NCI-H2196 treated with DMSO at 0.1 percent for 48 hours (cell line): ENCODE measurements at regions not wholly inside any gene's neighbourhood (a gene's known extent, or its start where the extent isn't known, plus 50 kb on each side); places are given as distances from the start of the nearest gene placed in this dataset.

Experiments used
- DNase-seq: peaks from one replicate; lab custom pipeline; 2025; ENCODE audit not compliant: unreplicated experiment; lab: John Stamatoyannopoulos, UW

DNA sequence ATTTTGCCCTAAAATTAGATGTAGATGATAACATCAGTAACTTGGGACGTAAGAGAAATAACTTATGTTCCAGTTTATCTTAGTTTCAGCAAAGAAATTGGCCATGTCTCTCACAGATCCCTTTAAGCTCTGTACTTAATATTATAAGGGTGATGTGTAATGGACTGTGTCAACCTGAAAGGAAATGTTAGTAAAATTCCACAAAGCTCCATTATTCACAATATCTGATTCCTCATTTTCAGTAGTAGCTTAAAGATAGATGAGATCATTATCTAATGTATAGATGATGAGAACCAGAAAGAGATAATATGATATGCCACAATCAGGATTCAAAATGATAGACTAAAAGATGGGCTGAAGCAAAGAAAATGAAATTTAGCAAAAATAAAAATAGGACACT, 316.8 kb upstream of the CHRM2 start:
- DNase-seq, result no peak

DNA sequence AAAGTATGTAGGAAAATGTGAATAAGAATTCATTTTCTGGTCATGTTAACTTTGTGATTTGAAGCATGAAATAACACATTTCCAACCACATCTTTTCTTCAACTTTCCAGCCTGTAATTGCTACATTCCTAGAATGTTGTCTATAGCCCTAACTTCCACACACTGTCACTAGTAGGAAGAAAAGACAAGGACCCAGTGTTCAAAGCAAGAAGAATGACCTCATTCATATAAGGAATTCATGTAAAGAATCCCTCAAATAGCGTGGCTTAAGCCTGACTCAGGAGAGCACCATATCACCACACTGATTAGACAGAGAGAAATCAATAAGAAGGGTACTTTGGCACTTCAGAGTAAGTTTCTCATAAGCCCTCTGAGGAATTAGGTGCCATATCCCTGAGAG, 318.7 kb upstream of the CHRM2 start:
- no peak for DNase-seq

DNA sequence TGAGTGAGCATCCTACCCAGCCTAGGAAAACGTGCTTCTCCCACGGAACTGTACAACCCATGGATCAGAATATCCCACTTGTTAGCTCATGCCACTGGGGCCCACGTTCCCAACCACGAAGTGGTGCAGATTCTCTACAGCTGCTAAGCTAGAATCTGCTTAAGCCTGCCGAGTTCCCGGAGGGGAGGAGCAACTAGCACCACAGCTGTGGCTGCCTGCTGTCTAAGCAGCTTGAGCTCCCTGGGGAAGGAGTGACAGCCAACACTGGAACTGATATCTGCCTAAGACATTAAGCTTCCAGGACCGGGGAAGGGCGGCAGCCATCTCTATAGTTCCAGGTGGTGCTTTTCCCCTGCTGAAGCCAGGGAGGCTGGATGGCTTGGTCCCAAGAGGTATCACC, 334.7 kb upstream of the CHRM2 start:
- no peak for DNase-seq

DNA sequence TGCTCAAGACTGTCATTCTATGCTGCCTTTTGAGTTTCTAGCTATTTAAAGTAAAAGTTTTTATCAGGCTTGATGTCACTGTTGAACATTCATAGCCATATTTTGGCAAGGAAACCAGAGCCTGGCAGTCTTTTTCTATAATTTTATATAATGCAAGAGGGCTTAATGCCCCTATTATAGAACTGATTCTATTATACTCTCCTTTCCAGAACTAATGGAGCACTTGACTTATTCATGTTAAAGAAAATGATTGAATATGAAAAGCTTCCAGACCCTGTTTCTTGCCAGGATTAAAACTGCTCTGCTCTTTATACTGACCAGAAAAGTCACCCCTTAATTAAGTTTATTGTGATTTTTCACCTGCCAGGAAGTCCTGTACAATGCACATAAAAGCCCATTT, 337.6 kb upstream of the CHRM2 start:
- no peak for DNase-seq

DNA sequence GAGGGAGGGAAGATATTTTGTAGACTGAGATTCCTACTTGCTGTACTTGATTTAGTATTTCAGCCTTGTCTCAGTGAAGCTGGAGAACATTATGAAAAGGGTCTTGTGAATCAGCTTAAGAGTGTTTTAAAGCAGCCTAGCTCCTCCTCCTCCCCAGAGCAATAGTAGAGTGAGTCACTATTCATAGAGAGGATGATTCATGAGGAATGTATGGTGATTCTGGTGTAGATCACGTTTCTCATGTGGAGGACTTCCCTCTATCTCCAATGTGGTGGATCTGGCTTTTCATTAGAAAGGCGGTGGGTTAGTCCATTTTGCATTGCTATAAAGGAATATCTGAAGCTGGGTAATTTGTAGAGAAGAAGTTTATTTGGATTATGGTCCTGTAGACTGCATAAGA, 340.1 kb upstream of the CHRM2 start:
- no peak for DNase-seq

DNA sequence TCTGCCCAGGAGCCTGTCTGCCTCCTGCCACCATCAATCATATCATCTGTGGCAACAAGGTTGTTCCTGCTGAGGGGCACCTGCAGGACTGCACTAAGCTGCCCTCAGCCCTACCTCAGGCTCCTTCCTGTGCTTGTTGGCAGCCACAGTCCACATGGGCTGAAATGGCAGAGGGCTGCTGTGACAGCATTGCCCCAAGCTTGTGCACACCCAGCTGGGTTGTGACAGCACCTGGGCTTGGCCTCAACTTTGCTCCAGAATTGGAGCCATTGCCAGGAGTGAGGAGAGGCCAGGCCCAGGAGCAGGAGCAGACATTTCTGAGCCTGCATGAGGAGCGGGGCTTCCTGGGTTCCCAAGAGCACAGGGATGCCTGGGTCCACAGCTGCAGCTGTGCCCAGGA, 340.9 kb upstream of the CHRM2 start:
- DNase-seq, result no peak

DNA sequence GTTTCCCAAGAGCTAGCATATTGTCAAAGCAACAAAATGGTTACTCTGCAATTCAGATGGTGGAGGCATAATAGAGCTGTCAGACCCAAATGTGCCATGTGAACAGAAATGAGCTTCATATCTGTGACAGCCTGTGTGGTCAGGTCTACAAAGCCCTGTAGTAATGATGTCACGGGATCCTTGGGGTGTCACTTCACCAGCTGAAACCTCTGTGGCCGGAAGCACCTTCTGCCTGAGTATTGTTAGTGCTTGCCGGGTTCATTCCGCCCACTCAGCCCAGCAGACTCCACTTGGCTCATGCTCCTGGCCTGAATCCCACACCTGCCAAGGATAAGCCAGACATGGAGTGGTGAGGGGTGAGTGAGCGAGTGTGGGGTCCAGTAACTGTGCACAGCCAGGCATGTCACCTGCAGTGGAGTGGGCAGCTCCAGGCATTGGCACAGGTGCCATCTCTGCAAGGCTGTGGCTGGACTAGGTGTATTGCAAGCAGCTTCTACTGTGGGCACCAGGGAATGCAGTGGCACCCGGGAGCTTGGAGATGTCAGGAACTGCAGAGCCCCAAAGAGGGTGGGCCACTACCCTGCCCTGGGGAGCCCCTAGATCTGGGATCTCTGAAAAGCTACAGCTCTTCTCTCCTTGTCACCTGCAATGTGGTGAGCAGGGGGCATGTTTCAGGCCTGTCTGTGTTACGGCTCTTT, 341.9 kb upstream of the CHRM2 start:
- no peak for DNase-seq

DNA sequence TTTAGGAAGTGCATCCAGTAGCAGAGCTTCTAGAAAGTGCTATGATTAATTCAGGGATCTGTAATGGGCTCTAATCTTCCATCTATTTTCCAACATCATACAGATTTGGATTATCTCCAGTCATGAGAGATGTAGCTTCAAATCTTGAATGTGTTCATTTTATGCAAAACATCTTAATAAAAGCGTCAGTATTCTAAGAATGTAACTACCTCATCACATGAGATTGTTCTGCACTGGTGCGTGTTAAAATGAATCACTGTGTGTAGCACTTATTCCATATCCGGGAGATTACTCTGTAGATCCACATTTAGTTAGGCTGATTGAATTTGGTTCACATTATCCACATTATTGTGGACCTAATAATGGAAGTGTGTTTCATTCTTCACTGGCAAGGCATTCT, 344.9 kb upstream of the CHRM2 start:
- no peak for DNase-seq

DNA sequence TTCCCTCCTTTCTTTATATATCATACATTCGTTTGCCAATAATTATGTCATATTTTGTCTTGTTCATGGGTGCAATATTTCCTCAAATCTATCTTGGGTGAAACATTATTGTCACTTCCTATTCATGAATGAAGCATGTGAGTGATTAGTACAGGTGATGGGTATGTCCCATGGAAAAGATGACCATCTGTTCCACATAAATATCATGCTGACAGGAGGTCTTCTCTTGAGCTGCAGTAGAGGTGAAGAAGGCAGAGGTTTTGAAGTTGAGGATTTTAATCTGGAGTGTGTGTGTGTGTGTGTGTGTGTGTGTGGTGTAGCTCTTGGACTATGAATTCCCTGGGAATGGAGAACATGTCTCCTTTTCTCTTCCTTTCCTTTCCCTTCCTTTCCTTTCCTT, 350.5 kb upstream of the CHRM2 start:
- no peak for DNase-seq

DNA sequence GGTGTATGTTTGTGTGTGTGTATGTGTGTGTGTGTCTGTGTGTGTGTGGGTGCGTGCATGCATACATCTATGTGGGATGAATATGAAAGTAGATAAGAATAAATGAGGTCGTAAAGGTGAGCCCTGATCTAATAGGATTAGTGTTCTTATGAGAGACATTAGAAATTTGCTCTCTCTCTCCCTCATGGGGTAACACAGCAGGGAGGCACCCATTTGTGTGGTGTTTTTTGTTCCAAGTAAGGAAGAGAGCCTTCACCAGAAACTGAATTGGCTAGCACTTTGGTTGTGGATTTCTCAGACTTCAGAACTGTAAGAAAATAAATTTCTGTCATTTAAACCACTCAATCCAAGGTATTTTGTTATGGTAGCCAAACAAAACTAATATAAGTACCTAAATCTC, 353.7 kb upstream of the CHRM2 start:
- no peak for DNase-seq

DNA sequence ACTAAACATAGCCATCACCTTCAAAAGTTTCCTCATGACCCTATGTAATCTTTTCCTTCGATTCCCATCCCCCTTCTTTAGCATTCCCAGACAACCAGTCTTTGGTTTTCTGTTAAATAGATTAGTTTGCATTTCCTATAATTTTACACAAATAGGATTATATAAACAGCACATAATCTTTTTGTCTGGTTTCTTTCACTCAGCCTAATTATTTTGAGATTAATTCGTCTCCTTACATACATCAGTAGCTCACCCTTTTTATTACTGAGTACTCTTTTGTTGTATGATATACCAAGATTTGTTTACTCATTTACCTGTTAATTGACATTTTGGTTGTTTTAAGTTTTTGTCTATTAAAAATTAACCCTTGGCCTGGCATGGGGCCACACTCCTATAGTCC, 354.7 kb upstream of the CHRM2 start:
- DNase-seq, result no peak

DNA sequence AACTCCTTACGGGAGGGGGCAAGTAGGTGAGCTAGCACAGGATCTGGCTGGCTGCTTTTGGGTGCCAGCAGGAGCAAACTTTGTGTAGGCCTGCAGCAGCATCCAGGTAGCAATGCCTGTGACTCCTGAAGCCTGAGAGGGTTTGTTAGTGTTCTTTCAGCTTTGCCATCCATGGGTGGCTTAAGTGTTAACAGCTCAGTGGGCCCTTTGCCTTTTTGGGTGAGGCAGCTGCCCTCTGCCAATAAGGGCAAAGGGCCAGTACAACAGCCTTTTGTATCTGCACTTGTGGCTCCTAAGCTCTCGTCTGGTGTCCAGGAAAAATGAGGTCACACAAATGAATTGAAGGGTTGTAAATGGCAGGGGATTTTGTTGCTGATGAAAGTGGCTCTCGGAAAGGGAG, 359.0 kb upstream of the CHRM2 start:
- no peak for DNase-seq

DNA sequence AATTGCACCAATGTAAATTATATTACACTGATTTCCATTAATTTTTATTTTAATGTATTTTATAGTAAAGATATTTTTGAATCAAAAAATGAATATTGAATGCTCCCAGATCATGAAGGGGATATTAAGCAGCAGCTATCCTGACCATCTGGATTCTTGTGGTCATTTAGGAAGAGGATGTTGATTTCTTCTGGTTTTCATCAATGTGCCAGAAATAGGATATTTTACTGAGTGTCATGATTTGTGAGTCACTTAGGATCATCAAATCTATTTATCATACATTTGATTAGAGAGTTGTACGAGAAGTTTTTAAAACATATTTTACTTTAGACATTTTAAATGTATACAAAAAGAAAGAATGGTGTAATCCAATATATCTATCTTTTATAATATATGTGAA, 366.3 kb upstream of the CHRM2 start:
- no peak for DNase-seq

DNA sequence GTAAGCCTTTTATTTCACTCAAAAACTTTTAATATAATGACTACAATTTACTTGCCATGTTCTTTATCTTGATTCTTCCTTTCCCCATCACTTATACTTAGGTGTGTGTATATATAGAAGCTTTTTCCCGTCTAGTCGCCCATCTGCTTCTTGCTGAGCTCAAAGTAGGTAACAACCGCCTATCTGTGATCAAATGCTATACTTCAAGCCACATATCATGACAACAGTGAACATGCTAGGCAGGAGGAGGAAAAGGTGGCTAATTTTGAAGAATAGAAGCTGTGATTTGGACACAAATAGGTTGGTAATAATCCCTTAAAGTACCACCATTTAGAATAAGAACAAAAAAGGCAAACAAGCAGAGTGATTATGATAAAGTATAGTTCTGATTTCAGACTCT, 367.3 kb upstream of the CHRM2 start:
- no peak for DNase-seq

DNA sequence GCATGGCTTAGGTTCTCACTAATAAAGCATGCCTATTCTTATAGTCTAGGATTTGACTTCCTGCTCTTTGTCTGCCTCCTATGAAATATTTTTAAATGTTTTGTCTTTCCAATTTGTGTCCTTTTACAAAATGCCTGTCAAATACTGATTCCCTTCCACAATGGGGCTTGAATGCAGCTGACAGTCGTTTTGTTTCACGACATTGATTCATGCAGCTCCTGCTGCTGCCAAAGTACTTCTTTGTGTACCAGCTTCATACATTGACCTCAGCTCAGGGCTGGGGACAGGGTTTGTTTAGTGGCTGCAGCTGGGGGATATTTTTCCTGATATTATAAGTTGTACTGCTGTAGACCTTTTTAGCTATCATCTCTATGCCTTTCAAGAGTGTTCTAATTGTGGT, 371.9 kb upstream of the CHRM2 start:
- DNase-seq, result no peak

DNA sequence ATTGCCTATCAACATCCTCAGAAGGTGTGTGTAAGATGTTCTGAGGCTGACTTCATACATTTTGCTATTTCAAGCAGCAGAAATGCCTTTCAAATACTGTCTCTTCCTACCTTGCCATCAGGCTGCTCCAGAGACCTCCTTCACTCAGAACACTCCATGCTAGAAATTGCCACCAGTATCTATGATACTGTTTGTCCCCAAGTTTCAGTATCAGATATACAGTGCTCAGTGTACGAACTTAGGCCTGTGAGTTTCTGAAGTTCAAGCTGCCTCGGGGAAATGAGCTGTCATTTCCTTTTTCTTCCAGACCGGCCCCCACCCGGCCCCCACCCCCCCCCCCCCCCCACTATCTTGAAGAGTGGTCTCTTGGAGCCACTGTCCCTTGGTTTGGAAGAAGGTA, 373.4 kb upstream of the CHRM2 start:
- DNase-seq, result no peak

DNA sequence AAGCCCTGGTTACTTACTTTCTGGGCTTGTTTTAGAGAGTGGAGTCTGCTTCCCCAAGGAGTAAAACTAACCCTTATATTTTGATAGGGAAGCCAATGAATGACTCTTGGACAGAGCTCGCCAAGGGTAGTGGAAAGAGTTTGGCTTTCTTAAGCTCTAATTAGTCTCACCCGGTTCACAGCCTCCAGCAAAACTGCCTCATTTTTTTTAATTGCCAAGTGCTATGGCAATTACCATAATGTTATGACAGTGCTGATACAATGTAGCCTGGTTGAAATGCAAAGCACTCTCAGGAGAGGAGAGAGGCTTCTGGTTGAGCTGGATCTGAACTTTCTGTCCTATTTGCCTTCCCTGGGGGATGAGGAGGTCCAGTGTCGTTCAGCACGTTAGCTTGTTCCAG, 376.1 kb upstream of the CHRM2 start:
- DNase-seq, result no peak

DNA sequence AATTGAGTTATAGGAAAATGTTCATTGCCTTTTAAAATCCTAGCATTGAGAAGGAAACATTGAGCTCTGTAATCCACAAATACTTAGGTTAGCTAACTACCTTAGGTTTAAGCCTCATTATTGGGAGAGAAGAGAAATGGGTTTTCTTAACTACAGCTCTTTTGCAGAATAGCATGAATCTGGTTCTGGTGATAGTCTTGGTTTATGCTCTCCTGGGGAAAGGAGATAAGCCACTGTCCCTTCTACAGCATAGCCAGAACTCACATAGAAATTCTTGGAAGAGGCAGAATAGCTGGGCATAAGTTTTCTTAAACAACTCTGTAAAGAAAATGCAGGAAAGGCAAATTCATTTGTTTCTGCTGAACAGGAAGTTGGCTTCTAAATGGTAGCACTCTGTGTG, 378.6 kb upstream of the CHRM2 start:
- no peak for DNase-seq

DNA sequence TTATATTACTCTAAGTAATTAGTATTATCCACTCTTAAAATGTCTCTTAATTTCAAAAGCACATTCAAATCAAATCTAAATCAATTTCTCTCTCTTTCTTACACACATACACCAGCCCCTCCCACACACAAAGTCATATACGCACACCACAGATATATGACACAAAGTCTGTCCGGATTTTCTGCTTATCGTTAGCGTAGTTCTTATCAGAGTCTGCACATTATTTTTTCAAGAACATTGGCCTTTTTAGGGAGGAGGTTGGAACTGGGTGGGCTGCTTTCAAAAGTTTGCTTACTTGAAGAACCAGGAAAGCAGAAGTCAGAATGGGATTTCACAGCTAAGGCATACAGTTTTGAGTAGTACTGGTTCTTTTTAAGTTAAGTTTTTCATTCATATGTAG, 387.6 kb upstream of the CHRM2 start:
- no peak for DNase-seq

DNA sequence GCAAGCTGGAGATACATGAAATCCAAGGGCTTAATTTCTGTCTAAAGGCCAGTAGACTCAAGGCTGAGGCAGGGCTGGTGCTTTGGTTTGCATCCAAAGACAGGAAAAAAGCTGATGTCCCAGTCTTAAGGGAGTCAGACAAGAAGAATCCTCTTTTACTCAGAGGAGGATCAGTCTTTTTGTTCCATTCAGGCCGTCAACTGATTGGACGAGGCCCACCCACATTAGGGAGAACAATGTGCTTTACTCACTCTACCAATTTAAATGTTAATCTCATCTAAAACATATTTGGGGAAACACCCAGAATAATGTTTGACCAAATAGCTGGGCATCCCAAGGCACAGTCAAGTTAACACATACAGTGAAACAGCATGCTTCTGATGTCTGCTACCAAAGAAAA, 388.5 kb upstream of the CHRM2 start:
- DNase-seq, result no peak

DNA sequence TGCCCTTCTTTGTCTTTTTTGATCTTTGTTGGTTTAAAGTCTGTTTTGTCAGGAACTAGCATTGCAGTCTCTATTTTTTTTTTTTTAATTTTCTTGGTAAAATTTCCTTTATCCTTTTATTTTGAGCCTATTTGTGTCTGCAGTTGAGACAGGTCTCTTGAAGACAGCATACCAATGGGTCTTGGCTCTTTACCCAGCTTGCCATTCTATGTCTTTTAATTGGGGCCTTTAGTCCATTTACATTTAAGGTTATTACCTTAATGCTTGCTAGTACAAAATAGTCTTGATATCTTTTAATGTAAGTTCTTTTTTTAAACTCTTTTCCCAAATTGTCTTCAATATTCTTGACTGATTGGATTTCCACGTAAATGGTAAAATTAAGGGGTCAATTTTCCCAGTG, 398.3 kb upstream of the CHRM2 start:
- DNase-seq, result no peak

DNA sequence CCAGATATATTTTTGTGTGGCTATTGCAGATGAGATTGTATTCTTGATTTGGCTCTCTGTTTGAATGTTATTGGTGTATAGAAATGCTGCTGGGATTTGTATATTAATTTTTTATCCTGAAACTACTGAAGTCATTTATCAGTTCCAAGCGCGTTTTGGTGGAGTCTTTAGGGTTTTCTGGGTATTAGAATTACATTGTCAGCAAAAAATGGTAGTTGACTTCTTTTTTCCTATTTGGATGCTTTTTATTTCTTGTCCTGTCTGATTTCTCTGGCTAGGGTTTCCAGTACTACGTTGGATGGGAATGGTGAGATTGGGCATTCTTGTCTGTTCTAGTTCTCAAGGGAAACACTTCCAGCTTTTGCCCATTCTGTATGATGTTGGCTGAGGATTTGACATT, 415.5 kb upstream of the CHRM2 start:
- DNase-seq, result no peak

DNA sequence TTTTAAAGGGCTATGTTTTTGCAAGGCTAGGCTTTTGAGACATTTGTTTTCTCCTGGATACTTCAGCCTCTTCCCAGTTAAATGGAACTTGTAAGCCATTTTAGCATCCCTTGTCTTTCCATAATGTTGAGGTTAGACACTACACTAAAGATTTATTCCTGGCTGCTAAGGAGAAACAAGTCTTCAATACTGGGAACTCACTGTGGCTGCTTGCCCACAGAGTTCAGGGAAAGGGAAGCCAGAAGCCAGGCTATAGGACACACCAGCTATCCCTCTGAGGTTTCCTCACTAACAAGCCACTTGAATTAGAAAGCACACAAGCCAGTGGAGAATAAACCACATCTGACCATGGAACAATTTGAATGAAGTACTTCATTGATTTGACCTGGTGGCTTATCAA, 421.7 kb upstream of the CHRM2 start:
- DNase-seq, result no peak

DNA sequence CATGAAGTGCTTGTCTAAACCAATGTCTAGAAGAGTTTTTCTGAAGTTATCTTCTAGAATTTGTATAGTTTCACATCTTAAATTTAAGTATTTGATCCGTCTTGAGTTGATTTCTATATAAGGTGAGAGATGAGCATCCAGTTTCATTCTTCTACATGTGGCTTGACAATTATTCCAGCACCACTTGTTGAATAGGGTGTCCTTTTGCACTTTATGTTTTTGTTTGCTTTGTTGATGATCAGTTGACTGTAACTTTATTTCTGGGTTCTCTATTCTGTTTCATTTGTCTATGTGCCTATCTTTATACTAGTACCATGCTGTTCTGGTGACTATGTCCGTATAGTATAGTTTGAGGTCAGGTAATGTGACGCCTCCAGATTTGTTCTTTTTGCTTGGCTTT, 426.6 kb upstream of the CHRM2 start:
- DNase-seq, result no peak
